CD14-positive monocyte (primary cell): ENCODE measurements at regions not wholly inside any gene's neighbourhood (a gene's known extent, or its start where the extent isn't known, plus 50 kb on each side); places are given as distances from the start of the nearest gene placed in this dataset.
A peak's percentile ranks its signal among the peaks of the same experiment; 100 is the strongest.

Experiments used
- DNase-seq, 3 donors: peaks; one replicate each; pipeline ENCODE4 v3.0.0-alpha.2; 2011 to 2022
- H2AFZ ChIP-seq: 2 replicates; pipeline ENCODE4 v1.6.0; 2012; ENCODE audit warnings: mild to moderate bottlenecking, low read depth, low read length, inconsistent platforms; ENCODE audit not compliant: insufficient read depth, poor library complexity, severe bottlenecking
- H3K27ac ChIP-seq, 2 donors: 1 replicate in 1 of 2; 2 replicates in 1 of 2; pipeline ENCODE4 v1.5.1; 2012 to 2013; ENCODE audit warnings: low read length in 2 of 2, control low read depth in 1 of 2, inconsistent platforms in 1 of 2, low read depth in 1 of 2, mild to moderate bottlenecking in 1 of 2
- H3K27me3 ChIP-seq, 2 donors: one replicate each; pipeline versions ENCODE4 v1.6.0 to v1.6.1; 2011 to 2013; ENCODE audit warnings: low read length in 2 of 2; ENCODE audit not compliant: control insufficient read depth in 2 of 2, insufficient read depth in 2 of 2
- H3K36me3 ChIP-seq, 2 donors: replicated peaks in 1 of 2; 1 replicate in 1 of 2; 2 replicates in 1 of 2; pipeline versions ENCODE4 v1.5.1 to v1.6.1; 2012 to 2013; ENCODE audit warnings: low read length in 2 of 2, control low read depth in 1 of 2, inconsistent platforms in 1 of 2, mild to moderate bottlenecking in 1 of 2; ENCODE audit not compliant: insufficient read depth in 2 of 2, control insufficient read depth in 1 of 2
- H3K4me1 ChIP-seq, 2 donors: 1 replicate in 1 of 2; 2 replicates in 1 of 2; pipeline versions ENCODE4 v1.5.1 to v1.6.1; 2012 to 2013; ENCODE audit warnings: low read length in 2 of 2, control low read depth in 1 of 2, inconsistent platforms in 1 of 2, mild to moderate bottlenecking in 1 of 2, moderate library complexity in 1 of 2; ENCODE audit not compliant: insufficient read depth in 2 of 2, control insufficient read depth in 1 of 2
- H3K4me2 ChIP-seq: replicated peaks from 2 replicates; pipeline ENCODE3; 2012; ENCODE audit warnings: low read length, moderate library complexity, mild to moderate bottlenecking; ENCODE audit not compliant: poor library complexity, severe bottlenecking; ENCODE audit errors: extremely low read depth
- H3K4me3 ChIP-seq, 3 experiments: fragments of 200-600 bp in 1 of 3; sonication (generic) in 1 of 3; replicated peaks in 1 of 3; 1 replicate in 2 of 3; 2 replicates in 1 of 3; pipeline ENCODE4 v1.5.1; 2011 to 2013; ENCODE audit warnings: low read length in 3 of 3, mild to moderate bottlenecking in 3 of 3, control low read depth in 2 of 3, low read depth in 2 of 3, inconsistent platforms in 1 of 3, moderate library complexity in 1 of 3
- H3K79me2 ChIP-seq: 2 replicates; pipeline ENCODE4 v1.6.0; 2012; ENCODE audit warnings: mild to moderate bottlenecking, control low read depth, inconsistent platforms, low read length, moderate library complexity; ENCODE audit not compliant: insufficient read depth
- H3K9ac ChIP-seq: 2 replicates; pipeline ENCODE4 v1.6.0; 2017; ENCODE audit warnings: low read length, mild to moderate bottlenecking; ENCODE audit not compliant: insufficient read depth, poor library complexity, severe bottlenecking
- H3K9me3 ChIP-seq, 2 donors: replicated peaks in 1 of 2; 1 replicate in 1 of 2; 2 replicates in 1 of 2; pipeline versions ENCODE4 v1.5.1 to v1.6.1; 2012 to 2013; ENCODE audit warnings: low read length in 2 of 2, control low read depth in 1 of 2; ENCODE audit not compliant: control insufficient read depth in 1 of 2, insufficient read depth in 1 of 2
- H4K20me1 ChIP-seq: 2 replicates; pipeline ENCODE4 v1.6.0; 2012; ENCODE audit warnings: mild to moderate bottlenecking, low read length, control low read depth, moderate library complexity; ENCODE audit not compliant: insufficient read depth
- H3K27ac Mint-ChIP-seq, 7 donors: one replicate each; pipeline ENCODE4 v1.8.0; 2020; ENCODE audit warnings: mild to moderate bottlenecking in 7 of 7, mixed read lengths in 7 of 7, moderate library complexity in 6 of 7, inconsistent platforms in 2 of 7
- H3K27me3 Mint-ChIP-seq, 3 donors: one replicate each; pipeline ENCODE4 v1.8.0; 2021 to 2022; ENCODE audit warnings: low read depth in 3 of 3, mild to moderate bottlenecking in 3 of 3, mixed read lengths in 3 of 3, moderate library complexity in 3 of 3, inconsistent platforms in 1 of 3
- H3K36me3 Mint-ChIP-seq, 2 donors: one replicate each; pipeline ENCODE4 v1.8.0; 2020; ENCODE audit warnings: mixed read lengths in 2 of 2, inconsistent platforms in 1 of 2, mild to moderate bottlenecking in 1 of 2
- H3K4me1 Mint-ChIP-seq: one replicate; pipeline ENCODE4 v1.8.0; 2020; ENCODE audit warnings: mild to moderate bottlenecking, mixed read lengths
- H3K4me3 Mint-ChIP-seq, 2 donors: one replicate each; pipeline ENCODE4 v1.8.0; 2020; ENCODE audit warnings: mild to moderate bottlenecking in 2 of 2, mixed read lengths in 2 of 2, moderate library complexity in 1 of 2
- H3K9me3 Mint-ChIP-seq, 7 donors: one replicate each; pipeline ENCODE4 v1.8.0; 2020 to 2022; ENCODE audit warnings: mixed read lengths in 7 of 7, mild to moderate bottlenecking in 6 of 7, moderate library complexity in 6 of 7, inconsistent platforms in 2 of 7
- CTCF ChIP-seq: fragments of 200-600 bp; IDR thresholded peaks from one replicate; pipeline ENCODE4 v1.8.0; 2022; ENCODE audit warnings: antibody characterized with exemption, mild to moderate bottlenecking
- WGBS: methylation state at CpG from one replicate; pipeline ENCODE4 v1.1.5; 2013; ENCODE audit warnings: missing lambda C conversion rate; ENCODE audit not compliant: insufficient coverage; 5-methylcytosine and 5-hydroxymethylcytosine counted together
- intact Hi-C, 2 donors: fragments of 100-400 bp; cut with micrococcal nuclease; formaldehyde crosslinking; loops; one replicate each; pipeline versions ENCODE4 v1.15.0 to v1.15.1; 2023

GRCh38 chr4:54172156-54172555 lies 56.9 kb upstream of the PDGFRA start:
- Histone ChIP-seq H3K4me1 (no peaks in the 10 kb centered on the region), H3K9ac (no peak overlapping the region), H3K79me2 (no peaks in the 10 kb centered on the region), H3K9me3 (no peaks in the 10 kb centered on the region), H3K27ac (no peak overlapping the region), H3K4me2 (no peak overlapping the region), H3K36me3 (no peaks in the 10 kb centered on the region), H4K20me1 (no peaks in the 10 kb centered on the region), H3K27me3 (no peaks in the 10 kb centered on the region), H3K4me3 (no peak overlapping the region), H2AFZ (no peak overlapping the region)
- 63% methylated on average over 2 of the region's 4 CpGs for WGBS
- intact Hi-C loops: no loop called here
- Mint-ChIP-seq H3K4me3 (peak overlapping the region in 1 of 2 donors; percentile 36), H3K9me3 (peaks cover 0 to 9% (median 4%) of the 10 kb centered on the region in 7 donors), H3K4me1 (peaks cover 9% of the 10 kb centered on the region), H3K27ac (no peak overlapping the region), H3K27me3 (peaks cover 4 to 9% (median 8%) of the 10 kb centered on the region in 3 donors), H3K36me3 (no peaks in the 10 kb centered on the region)
- no peak for TF ChIP-seq CTCF
- no peak for DNase-seq

- no peaks in the 10 kb centered on the region for H4K20me1 ChIP-seq
- Mint-ChIP-seq H3K27ac (no peak overlapping the region), H3K9me3 (peaks cover 0 to 9% (median 4%) of the 10 kb centered on the region in 7 donors), H3K4me1 (peaks cover 9% of the 10 kb centered on the region), H3K27me3 (peaks cover 3 to 9% (median 8%) of the 10 kb centered on the region in 3 donors), H3K36me3 (no peaks in the 10 kb centered on the region), H3K4me3 (no peak overlapping the region)
- no peaks in the 10 kb centered on the region for H3K79me2 ChIP-seq
- intact Hi-C loops: no loop called here
- H3K9ac ChIP-seq: no peak overlapping the region
- DNase-seq: no peak
- no peaks in the 10 kb centered on the region for H3K4me1 ChIP-seq
- 44% methylated on average over 3 of the region's 4 CpGs for WGBS
- no peak overlapping the region for H3K4me3 ChIP-seq
- no peaks in the 10 kb centered on the region for H3K36me3 ChIP-seq
- no peak for TF ChIP-seq CTCF
- H3K27me3 ChIP-seq: no peaks in the 10 kb centered on the region
- H2AFZ ChIP-seq: no peak overlapping the region
- H3K27ac ChIP-seq: no peak overlapping the region
- H3K4me2 ChIP-seq: no peak overlapping the region
- H3K9me3 ChIP-seq: no peaks in the 10 kb centered on the region
Observed at GRCh38 chr4:54173281-54173912, 55.7 kb upstream of the PDGFRA start.
